GM12873 (cell line): ENCODE measurements at regions not wholly inside any gene's neighbourhood (a gene's known extent, or its start where the extent isn't known, plus 50 kb on each side); places are given as distances from the start of the nearest gene placed in this dataset.

ENCODE experiments used
- TF ChIP-seq, protein P1 (sequence below): IDR thresholded peaks from 2 replicates; pipeline ENCODE4 v1.5.1; 2012; ENCODE audit warnings: low read depth, mild to moderate bottlenecking, moderate library complexity, low read length, control low read depth; ENCODE audit not compliant: insufficient read depth; ENCODE audit errors: missing control alignments

DNA sequence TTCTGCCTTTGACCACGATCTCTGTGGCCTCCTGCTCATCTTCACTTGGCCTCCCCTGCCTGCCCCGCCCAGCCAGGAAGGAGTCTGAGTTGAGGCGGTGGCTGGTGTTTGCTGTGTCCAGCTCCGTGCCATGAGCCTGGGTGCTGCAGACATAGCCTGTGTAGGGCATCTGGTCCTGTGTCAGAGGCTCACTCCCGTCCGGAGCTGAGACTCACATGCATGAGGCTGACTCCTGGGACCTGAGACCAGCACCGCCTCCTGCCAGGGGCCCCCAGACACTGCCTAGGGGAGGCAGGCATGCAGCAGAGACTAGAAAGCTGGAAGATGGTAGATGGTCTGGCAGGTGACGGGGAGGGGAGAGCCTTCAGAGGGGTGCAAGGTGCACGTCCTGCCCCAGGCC lies 52.2 kb upstream of the TTC34 start:
- TF ChIP-seq, protein P1, sequence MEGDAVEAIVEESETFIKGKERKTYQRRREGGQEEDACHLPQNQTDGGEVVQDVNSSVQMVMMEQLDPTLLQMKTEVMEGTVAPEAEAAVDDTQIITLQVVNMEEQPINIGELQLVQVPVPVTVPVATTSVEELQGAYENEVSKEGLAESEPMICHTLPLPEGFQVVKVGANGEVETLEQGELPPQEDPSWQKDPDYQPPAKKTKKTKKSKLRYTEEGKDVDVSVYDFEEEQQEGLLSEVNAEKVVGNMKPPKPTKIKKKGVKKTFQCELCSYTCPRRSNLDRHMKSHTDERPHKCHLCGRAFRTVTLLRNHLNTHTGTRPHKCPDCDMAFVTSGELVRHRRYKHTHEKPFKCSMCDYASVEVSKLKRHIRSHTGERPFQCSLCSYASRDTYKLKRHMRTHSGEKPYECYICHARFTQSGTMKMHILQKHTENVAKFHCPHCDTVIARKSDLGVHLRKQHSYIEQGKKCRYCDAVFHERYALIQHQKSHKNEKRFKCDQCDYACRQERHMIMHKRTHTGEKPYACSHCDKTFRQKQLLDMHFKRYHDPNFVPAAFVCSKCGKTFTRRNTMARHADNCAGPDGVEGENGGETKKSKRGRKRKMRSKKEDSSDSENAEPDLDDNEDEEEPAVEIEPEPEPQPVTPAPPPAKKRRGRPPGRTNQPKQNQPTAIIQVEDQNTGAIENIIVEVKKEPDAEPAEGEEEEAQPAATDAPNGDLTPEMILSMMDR = no peak

DNA sequence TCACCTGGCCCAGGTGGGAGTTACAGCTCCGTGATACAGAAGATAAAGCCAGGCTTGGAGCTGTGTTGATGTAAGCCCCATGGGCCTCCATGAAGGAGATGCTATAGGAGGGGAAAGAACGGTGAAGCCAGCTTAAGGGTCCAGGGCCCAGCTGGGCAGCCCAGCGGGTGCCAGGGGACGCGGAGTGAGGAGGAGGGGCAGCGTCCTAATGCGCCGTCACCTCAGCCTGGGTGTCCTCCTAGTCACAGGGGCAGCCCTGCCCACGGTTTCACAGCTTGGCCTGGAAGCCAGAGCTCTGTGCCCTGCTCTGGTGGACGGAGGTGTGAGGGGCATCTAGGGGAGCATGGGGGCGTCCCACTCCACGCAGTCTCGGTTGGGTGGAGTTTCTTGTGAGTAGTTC lies 52.7 kb upstream of the TTC34 start:
- TF ChIP-seq, protein P1 = no peak

DNA sequence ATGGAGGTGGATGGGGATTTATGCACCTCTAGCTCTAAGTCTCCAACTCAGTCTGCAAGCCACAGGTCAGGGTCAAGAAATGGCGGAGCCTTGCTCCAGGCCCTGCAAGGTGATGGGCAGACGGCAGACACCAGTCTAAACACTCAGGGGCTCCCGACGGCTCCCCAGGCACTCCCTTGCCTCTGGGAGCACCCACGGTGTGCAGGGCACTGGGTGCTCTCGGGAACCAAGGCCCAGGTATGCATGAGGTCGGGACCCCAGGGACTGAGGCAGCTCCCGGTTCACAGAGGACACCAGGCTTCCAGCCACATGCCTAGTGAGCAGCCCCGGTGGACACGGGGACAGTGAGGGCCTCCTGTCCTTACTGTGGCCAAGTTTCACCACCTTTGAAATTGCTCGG lies 53.1 kb upstream of the TTC34 start:
- TF ChIP-seq, protein P1 = no peak

DNA sequence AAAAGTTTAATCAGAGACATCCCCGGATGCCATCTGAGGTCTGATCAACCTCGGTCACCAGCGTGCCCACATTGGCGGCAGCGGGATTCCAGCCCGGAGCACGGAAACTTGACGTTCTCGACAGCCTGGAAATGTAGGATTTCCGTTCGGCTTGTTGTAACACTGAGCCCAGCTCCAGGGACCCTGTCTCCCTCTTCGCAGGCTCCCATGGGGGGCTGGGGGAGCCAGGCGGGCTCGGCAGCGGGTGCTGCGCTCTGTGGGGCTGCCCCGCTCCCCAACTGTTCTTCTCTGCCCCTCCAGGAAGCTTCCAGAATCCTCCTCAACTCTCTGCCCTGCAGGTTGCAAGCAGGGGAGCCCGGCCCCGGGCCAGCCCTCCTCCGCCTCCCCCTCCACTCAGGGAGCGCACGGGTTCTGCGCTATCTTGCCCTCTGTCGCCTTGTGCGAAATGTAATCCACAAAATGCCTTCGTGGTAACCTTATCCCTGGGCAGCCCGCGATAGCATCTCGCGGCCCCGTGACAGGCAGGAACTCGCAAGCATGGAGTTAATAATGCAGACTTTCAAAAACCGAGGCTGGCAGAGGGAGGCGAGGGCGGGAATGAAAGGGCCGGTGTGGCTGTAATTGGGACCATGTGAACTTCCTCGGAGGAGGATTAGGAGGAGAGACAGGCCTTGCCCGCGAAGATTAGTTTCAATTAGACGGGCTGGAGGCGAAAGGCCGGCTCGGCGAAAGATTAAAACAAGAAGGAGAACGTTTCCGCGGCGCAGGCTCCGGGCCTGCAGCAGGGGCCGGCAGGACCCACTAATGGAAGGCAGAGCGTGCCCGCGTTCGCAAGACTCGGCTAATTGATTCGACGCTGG lies 53.9 kb upstream of the TTC34 start:
- TF ChIP-seq, protein P1 = no peak

DNA sequence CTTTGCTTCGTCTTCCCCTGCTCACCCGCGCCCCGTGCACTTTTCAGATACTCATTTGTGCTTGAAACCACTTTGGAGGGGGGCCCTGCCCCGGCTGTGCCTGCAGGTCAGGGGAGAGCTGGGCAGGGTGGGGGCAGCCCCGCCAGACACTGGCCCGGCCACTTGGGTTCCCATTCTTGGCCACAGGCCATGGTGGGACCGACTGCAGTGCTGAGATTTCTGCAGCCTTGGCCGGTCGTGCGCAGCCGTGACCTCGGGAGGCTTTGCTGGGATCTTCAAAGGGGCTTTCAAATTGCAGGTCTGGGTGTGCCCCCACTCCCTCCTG lies 54.5 kb upstream of the TTC34 start:
- TF ChIP-seq, protein P1 = no peak

DNA sequence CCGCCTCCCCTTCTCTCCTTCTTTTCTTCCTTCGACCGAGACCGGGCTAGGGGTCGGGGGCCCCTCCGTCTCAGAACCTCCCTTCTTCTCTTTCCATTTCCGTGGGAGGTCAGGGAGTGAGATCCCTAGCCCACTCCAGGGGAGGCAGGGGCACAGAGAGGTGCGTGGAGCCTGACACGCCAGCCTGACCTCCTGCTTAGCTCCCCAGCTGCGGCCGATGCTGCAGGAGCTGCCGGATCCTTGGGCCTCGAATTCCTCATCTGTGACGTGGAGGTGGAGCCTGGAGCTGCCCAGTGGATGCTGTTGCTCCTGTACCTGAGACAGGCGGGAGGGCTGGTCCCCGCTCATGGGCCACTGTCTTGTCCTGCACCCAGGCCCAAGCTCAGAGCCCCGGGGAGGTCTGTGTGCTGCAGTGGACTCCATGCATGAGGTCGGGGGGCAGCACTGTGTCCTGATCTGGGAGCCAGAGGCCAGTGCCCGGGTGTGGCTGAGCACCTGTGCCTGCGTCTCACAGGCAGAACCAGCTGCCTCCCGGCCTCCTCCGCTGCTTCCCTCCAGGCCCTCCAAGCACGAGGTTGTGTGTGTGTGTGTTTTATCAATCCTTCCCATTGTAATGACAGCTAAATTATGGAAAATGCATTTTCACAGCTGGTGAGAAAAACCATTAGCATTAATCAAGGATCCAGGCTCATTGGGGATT lies 55.3 kb upstream of the TTC34 start:
- TF ChIP-seq, protein P1 = no peak

DNA sequence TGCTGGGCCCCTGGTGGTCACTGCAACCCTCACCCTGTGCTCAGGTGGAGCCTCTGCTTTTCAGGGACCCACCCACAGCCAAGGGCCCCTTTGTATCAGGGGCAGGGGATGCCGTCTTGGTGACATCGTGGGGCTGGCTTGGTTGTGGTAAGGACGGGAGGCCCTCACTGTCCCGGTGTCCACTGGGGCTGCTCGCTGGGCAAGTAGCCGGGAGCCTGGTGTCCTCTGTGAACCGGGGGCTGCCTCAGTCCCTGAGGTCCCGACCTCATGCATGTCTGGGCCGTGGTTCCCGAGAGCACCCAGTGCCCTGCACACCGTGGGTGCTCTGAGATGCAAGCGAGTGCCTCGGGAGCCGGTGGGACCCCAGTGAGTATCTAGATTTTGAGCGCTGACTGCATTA lies 56.0 kb upstream of the TTC34 start:
- TF ChIP-seq, protein P1 = no peak
